ENCODE measurements at regions not wholly inside any gene's neighbourhood (a gene's known extent, or its start where the extent isn't known, plus 50 kb on each side); places are given as distances from the start of the nearest gene placed in this dataset.

DNA sequence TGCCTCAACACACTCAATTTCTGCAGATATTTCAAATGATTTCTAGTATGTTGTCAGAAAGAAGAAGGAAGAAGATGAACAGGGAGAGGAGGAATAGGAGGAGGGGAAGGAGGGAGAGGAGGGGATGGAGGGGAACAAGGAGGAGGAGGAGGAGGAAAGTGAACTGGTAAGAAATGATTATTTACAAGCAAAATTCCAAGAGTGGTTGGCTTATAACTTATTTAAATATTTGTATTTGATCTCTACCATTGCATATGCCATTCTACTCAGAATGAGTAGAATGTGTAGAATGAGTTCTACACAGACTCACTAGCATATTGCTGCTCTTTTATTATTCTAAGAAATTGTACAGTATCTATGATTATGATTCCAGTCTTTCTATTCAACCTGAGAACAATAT, 866.2 kb upstream of the DDX18 start:
- FAIRE-seq (no peak), DNase-seq (no peak)
- TF ChIP-seq, protein P1, sequence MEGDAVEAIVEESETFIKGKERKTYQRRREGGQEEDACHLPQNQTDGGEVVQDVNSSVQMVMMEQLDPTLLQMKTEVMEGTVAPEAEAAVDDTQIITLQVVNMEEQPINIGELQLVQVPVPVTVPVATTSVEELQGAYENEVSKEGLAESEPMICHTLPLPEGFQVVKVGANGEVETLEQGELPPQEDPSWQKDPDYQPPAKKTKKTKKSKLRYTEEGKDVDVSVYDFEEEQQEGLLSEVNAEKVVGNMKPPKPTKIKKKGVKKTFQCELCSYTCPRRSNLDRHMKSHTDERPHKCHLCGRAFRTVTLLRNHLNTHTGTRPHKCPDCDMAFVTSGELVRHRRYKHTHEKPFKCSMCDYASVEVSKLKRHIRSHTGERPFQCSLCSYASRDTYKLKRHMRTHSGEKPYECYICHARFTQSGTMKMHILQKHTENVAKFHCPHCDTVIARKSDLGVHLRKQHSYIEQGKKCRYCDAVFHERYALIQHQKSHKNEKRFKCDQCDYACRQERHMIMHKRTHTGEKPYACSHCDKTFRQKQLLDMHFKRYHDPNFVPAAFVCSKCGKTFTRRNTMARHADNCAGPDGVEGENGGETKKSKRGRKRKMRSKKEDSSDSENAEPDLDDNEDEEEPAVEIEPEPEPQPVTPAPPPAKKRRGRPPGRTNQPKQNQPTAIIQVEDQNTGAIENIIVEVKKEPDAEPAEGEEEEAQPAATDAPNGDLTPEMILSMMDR (IDR thresholded peaks at IDR 0.05; ENCODE audit: borderline replicate concordance, extremely low read depth, insufficient read depth): no peak
- Histone ChIP-seq H3K4me3 (ENCODE audit: low read length in 3 of 3) (no peak overlapping the region), H3K9me3 (ENCODE audit: control insufficient read depth in 2 of 3, insufficient read depth in 1 of 3, low read length in 3 of 3) (no peaks in the 10 kb centered on the region), H3K27ac (ENCODE audit: low read depth in 2 of 2, low read length in 2 of 2) (no peak overlapping the region), H3K27me3 (ENCODE audit: control insufficient read depth, insufficient read depth, low read length) (no peaks in the 10 kb centered on the region), H3K36me3 (ENCODE audit: control insufficient read depth in 2 of 3, insufficient read depth in 3 of 3, low read length in 3 of 3) (no peaks in the 10 kb centered on the region), H3K4me1 (ENCODE audit: control insufficient read depth in 2 of 3, insufficient read depth in 2 of 3, low read depth in 1 of 3, low read length in 3 of 3) (no peaks in the 10 kb centered on the region), H3K9ac (ENCODE audit: low read length in 3 of 3) (no peak overlapping the region)
- intact Hi-C loops (cut with DNase I): no loop called here

DNA sequence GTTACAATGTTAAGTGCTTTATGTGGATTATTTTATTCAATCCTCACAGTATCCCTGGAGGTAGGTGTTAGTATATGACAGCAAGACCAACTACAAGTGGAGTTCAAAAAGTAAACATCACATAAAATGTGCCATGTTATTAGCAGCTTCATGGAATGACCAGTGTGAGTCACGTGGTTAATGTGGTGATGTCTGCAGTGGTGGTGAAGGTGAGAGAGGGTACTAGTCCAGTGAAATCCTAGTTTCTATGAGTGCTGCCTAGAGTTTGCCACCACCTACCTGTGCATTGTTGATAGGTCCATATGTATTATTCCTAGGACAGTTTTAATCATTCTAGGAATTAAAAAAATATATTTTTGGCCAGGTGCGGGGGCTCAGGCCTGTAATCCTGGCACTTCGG, 865.2 kb upstream of the DDX18 start:
- H3K27ac ChIP-seq (ENCODE audit: low read depth in 2 of 2, low read length in 2 of 2): no peak overlapping the region
- no peaks in the 10 kb centered on the region for H3K9me3 ChIP-seq (ENCODE audit: control insufficient read depth in 2 of 3, insufficient read depth in 1 of 3, low read length in 3 of 3)
- H3K9ac ChIP-seq (ENCODE audit: low read length in 3 of 3): no peak overlapping the region
- H3K4me3 ChIP-seq (ENCODE audit: low read length in 3 of 3): no peak overlapping the region
- intact Hi-C loops (cut with DNase I): no loop called here
- H3K36me3 ChIP-seq (ENCODE audit: control insufficient read depth in 2 of 3, insufficient read depth in 3 of 3, low read length in 3 of 3): no peaks in the 10 kb centered on the region
- FAIRE-seq: no peak
- no peaks in the 10 kb centered on the region for H3K27me3 ChIP-seq (ENCODE audit: control insufficient read depth, insufficient read depth, low read length)
- H3K4me1 ChIP-seq (ENCODE audit: control insufficient read depth in 2 of 3, insufficient read depth in 2 of 3, low read depth in 1 of 3, low read length in 3 of 3): no peaks in the 10 kb centered on the region
- DNase-seq: no peak
- TF ChIP-seq, protein P1 (IDR thresholded peaks at IDR 0.05; ENCODE audit: borderline replicate concordance, extremely low read depth, insufficient read depth): no peak

DNA sequence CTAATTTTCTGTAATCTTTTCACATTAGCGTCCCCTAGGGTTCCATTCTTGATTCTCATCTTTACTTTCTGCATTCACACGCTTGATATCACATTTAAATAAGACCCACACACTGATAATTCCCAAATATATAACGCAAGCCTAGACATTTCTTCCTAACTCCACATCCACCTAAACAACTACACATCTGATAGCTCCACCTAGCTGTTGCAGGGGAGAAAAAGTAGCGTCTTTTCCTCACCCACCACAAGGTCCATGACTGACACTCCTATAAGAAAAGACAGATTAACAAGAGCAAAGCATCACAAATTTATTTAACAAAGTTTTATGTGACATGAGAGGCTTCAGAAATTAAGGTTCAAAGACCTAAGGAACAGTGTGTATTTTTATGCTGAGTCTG, 862.2 kb upstream of the DDX18 start:
- H3K4me1 ChIP-seq (ENCODE audit: control insufficient read depth in 2 of 3, insufficient read depth in 2 of 3, low read depth in 1 of 3, low read length in 3 of 3): no peaks in the 10 kb centered on the region
- no peak overlapping the region for H3K27ac ChIP-seq (ENCODE audit: low read depth in 2 of 2, low read length in 2 of 2)
- DNase-seq (peak in 2 of 5 donors; percentile 10 to 34), FAIRE-seq (no peak)
- no peaks in the 10 kb centered on the region for H3K9me3 ChIP-seq (ENCODE audit: control insufficient read depth in 2 of 3, insufficient read depth in 1 of 3, low read length in 3 of 3)
- intact Hi-C loops (cut with DNase I): no loop called here
- H3K36me3 ChIP-seq (ENCODE audit: control insufficient read depth in 2 of 3, insufficient read depth in 3 of 3, low read length in 3 of 3): no peaks in the 10 kb centered on the region
- no peak overlapping the region for H3K9ac ChIP-seq (ENCODE audit: low read length in 3 of 3)
- H3K4me3 ChIP-seq (ENCODE audit: low read length in 3 of 3): no peak overlapping the region
- TF ChIP-seq, protein P1 (IDR thresholded peaks at IDR 0.05; ENCODE audit: borderline replicate concordance, extremely low read depth, insufficient read depth): peak; percentile 39
- no peaks in the 10 kb centered on the region for H3K27me3 ChIP-seq (ENCODE audit: control insufficient read depth, insufficient read depth, low read length)

DNA sequence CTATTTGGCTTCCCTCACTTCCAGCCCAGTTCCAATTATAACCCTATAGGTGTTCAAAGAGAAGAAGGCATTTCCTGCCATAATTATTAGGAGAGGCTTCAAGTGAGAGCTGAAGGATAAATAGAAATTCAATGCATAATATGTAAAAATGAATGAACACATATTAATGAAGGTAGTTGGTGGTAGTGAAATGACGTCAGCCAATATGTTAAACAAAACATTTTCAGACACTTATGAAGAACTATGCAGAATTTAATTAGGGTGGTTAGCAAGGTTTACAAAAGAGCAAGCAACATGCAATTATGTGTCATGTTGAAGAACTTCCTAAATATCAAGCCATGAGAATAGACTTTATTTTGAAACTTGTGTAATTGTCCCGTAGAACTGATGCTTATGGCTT, 858.8 kb upstream of the DDX18 start:
- intact Hi-C loops (cut with DNase I): no loop called here
- no peak overlapping the region for H3K27ac ChIP-seq (ENCODE audit: low read depth in 2 of 2, low read length in 2 of 2)
- H3K27me3 ChIP-seq (ENCODE audit: control insufficient read depth, insufficient read depth, low read length): no peaks in the 10 kb centered on the region
- TF ChIP-seq, protein P1 (IDR thresholded peaks at IDR 0.05; ENCODE audit: borderline replicate concordance, extremely low read depth, insufficient read depth): no peak
- no peak for FAIRE-seq
- no peak overlapping the region for H3K4me3 ChIP-seq (ENCODE audit: low read length in 3 of 3)
- no peak overlapping the region for H3K9ac ChIP-seq (ENCODE audit: low read length in 3 of 3)
- H3K9me3 ChIP-seq (ENCODE audit: control insufficient read depth in 2 of 3, insufficient read depth in 1 of 3, low read length in 3 of 3): no peaks in the 10 kb centered on the region
- H3K4me1 ChIP-seq (ENCODE audit: control insufficient read depth in 2 of 3, insufficient read depth in 2 of 3, low read depth in 1 of 3, low read length in 3 of 3): no peaks in the 10 kb centered on the region
- DNase-seq: no peak
- H3K36me3 ChIP-seq (ENCODE audit: control insufficient read depth in 2 of 3, insufficient read depth in 3 of 3, low read length in 3 of 3): no peaks in the 10 kb centered on the region

All from kidney (tissue), 13 donors.